PC-3 (cell line): ENCODE measurements at regions not wholly inside any gene's neighbourhood (a gene's known extent, or its start where the extent isn't known, plus 50 kb on each side); places are given as distances from the start of the nearest gene placed in this dataset.

Experiments
- ATAC-seq: fragments of 200-7000 bp; cut with Tn5 transposase; 2 replicates; pipeline ENCODE4 v1.9.1; 2020; ENCODE audit warnings: mild to moderate bottlenecking, moderate library complexity
- BruUV-seq: library from RNA; stranded (reverse); fragments of 400-500 nt; replicated peaks from 2 replicates; lab custom pipeline; 2021; lab: Mats Ljungman, UMichigan
- CTCF ChIA-PET: fragments of 300-600 bp; sonication (Branson Sonifier 250); formaldehyde crosslinking; loops from one replicate; lab custom pipeline; 2022; ENCODE audit warnings: antibody characterized with exemption; lab: Charles Lee
- POLR2A ChIA-PET: fragments of 300-600 bp; sonication (Branson Sonifier 250); formaldehyde crosslinking; loops from one replicate; lab custom pipeline; 2022; ENCODE audit warnings: antibody characterized with exemption; ENCODE audit not compliant: unreplicated experiment; lab: Charles Lee
- DNase-seq: peaks from one replicate; pipeline ENCODE4 v3.0.0-alpha.2; 2015
- H2AFZ ChIP-seq: fragments of 300-600 bp; sonication (generic); 2 replicates; pipeline ENCODE4 v1.6.0; 2016; ENCODE audit warnings: antibody characterized with exemption, low read length
- H3F3A ChIP-seq: fragments of 300-600 bp; sonication (generic); one replicate; pipeline ENCODE4 v1.6.0; 2017; ENCODE audit warnings: antibody characterized with exemption, low read length, control low read depth, mild to moderate bottlenecking; ENCODE audit not compliant: unreplicated experiment
- H3K27ac ChIP-seq: fragments of 300-600 bp; sonication (generic); 2 replicates; pipeline ENCODE4 v1.5.1; 2016; ENCODE audit warnings: mild to moderate bottlenecking, low read length
- H3K27me3 ChIP-seq: fragments of 300-600 bp; sonication (generic); 2 replicates; pipeline ENCODE4 v1.6.1; 2016; ENCODE audit warnings: low read length, mixed read lengths
- H3K36me3 ChIP-seq: fragments of 300-600 bp; sonication (generic); 2 replicates; pipeline ENCODE4 v1.6.1; 2016; ENCODE audit warnings: low read depth, mixed run types, low read length, mixed read lengths
- H3K4me1 ChIP-seq: fragments of 300-600 bp; sonication (generic); 2 replicates; pipeline ENCODE4 v1.5.1; 2016; ENCODE audit warnings: low read length; ENCODE audit not compliant: insufficient read depth
- H3K4me2 ChIP-seq: fragments of 300-600 bp; sonication (generic); 2 replicates; pipeline ENCODE4 v1.6.0; 2016; ENCODE audit warnings: low read length
- H3K4me3 ChIP-seq: fragments of 300-600 bp; sonication (generic); 2 replicates; pipeline ENCODE4 v1.5.1; 2016; ENCODE audit warnings: mild to moderate bottlenecking, low read length, mixed read lengths
- H3K79me2 ChIP-seq: fragments of 300-600 bp; sonication (generic); 2 replicates; pipeline ENCODE4 v1.6.1; 2017; ENCODE audit warnings: low read length, mixed read lengths
- H3K9ac ChIP-seq: fragments of 300-600 bp; sonication (generic); 2 replicates; pipeline ENCODE4 v1.6.0; 2016; ENCODE audit warnings: mild to moderate bottlenecking, low read length
- H3K9me2 ChIP-seq: fragments of 300-600 bp; sonication (generic); replicated peaks from 2 replicates; pipeline ENCODE4 v1.6.1; 2016; ENCODE audit warnings: mixed run types, low read length, mixed read lengths
- H3K9me3 ChIP-seq: fragments of 300-600 bp; sonication (generic); 2 replicates; pipeline ENCODE4 v1.6.1; 2016; ENCODE audit warnings: low read length, mixed read lengths
- H4K20me1 ChIP-seq: fragments of 300-600 bp; sonication (generic); 2 replicates; pipeline ENCODE4 v1.6.1; 2016; ENCODE audit warnings: low read length, mixed read lengths
- CTCF ChIP-seq: fragments of 300-600 bp; sonication (generic); conservative IDR thresholded peaks from 2 replicates; pipeline ENCODE4 v1.5.1; 2017; ENCODE audit warnings: antibody characterized with exemption, low read depth, mild to moderate bottlenecking, low read length
- EZH2 ChIP-seq: fragments of 300-600 bp; sonication (generic); IDR thresholded peaks from one replicate; pipeline ENCODE4 v1.6.1; 2017; ENCODE audit warnings: antibody characterized with exemption, mild to moderate bottlenecking, low read length; ENCODE audit not compliant: unreplicated experiment
- EZH2phosphoT487 ChIP-seq: fragments of 300-600 bp; sonication (generic); IDR thresholded peaks from 2 replicates; pipeline ENCODE4 v1.6.1; 2018; ENCODE audit warnings: mild to moderate bottlenecking, antibody characterized with exemption, low read length, borderline replicate concordance
- intact Hi-C: fragments of 100-400 bp; cut with micrococcal nuclease; formaldehyde crosslinking; loops from 2 replicates; pipeline ENCODE4 v1.9.0; 2023

GRCh38 chr15:29471757-29472156 lies 202.1 kb upstream of the NSMCE3 start:
- Histone ChIP-seq H3K4me2 (no peak overlapping the region), H3K9ac (no peak overlapping the region), H3F3A (no peaks in the 10 kb centered on the region), H3K27ac (no peak overlapping the region), H3K9me3 (no peaks in the 10 kb centered on the region), H3K4me1 (peaks cover 21% of the 10 kb centered on the region), H3K27me3 (no peaks in the 10 kb centered on the region), H2AFZ (no peak overlapping the region), H3K9me2 (no peaks in the 10 kb centered on the region), H3K79me2 (no peaks in the 10 kb centered on the region), H3K36me3 (no peaks in the 10 kb centered on the region), H3K4me3 (no peak overlapping the region), H4K20me1 (no peaks in the 10 kb centered on the region)
- ChIA-PET POLR2A (no interaction called here), CTCF (no interaction called here)
- DNase-seq (no peak), ATAC-seq (no peak)
- intact Hi-C loops, result no loop called here
- TF ChIP-seq EZH2 (no peak), EZH2phosphoT487 (no peak), CTCF (no peak)
- no TSS peak for BruUV-seq

GRCh38 chr15:29471306-29471705 lies 201.7 kb upstream of the NSMCE3 start:
- no peaks in the 10 kb centered on the region for H3F3A ChIP-seq
- no peaks in the 10 kb centered on the region for H3K9me3 ChIP-seq
- H3K4me3 ChIP-seq, result no peak overlapping the region
- intact Hi-C loops, result no loop called here
- H3K27me3 ChIP-seq, result no peaks in the 10 kb centered on the region
- no peak overlapping the region; the same call in 1 of the 2 replicates for H2AFZ ChIP-seq
- peaks cover 21% of the 10 kb centered on the region for H3K4me1 ChIP-seq
- H3K9me2 ChIP-seq, result no peaks in the 10 kb centered on the region
- no TSS peak for BruUV-seq
- H3K27ac ChIP-seq, result peak overlapping the region; percentile 13
- TF ChIP-seq EZH2phosphoT487, result no peak
- no peak for TF ChIP-seq CTCF
- no peak for TF ChIP-seq EZH2
- no peak overlapping the region for H3K9ac ChIP-seq
- peak overlapping the region; percentile 43 for H3K4me2 ChIP-seq
- no peak for DNase-seq
- ChIA-PET CTCF (no interaction called here), POLR2A (no interaction called here)
- no peak for ATAC-seq
- H3K79me2 ChIP-seq, result no peaks in the 10 kb centered on the region
- no peaks in the 10 kb centered on the region for H4K20me1 ChIP-seq
- no peaks in the 10 kb centered on the region for H3K36me3 ChIP-seq

GRCh38 chr15:29470794-29471193 lies 201.2 kb upstream of the NSMCE3 start:
- no peaks in the 10 kb centered on the region for H3K9me3 ChIP-seq
- POLR2A ChIA-PET, result no interaction called here
- H3K36me3 ChIP-seq, result no peaks in the 10 kb centered on the region
- H3K4me1 ChIP-seq, result peaks cover 21% of the 10 kb centered on the region
- H2AFZ ChIP-seq, result peak overlapping the region; percentile 59
- DNase-seq (peak; percentile 91), ATAC-seq (peak; percentile 96)
- no peaks in the 10 kb centered on the region for H4K20me1 ChIP-seq
- no peaks in the 10 kb centered on the region for H3K79me2 ChIP-seq
- intact Hi-C loops, result no loop called here
- no peaks in the 10 kb centered on the region for H3K27me3 ChIP-seq
- BruUV-seq, result no TSS peak
- peak overlapping the region; percentile 83 for H3K27ac ChIP-seq
- H3K4me2 ChIP-seq, result peak overlapping the region; percentile 74
- H3K4me3 ChIP-seq, result peak overlapping the region; percentile 34; the same call in 1 of the 2 replicates
- TF ChIP-seq EZH2 (no peak), CTCF (no peak), EZH2phosphoT487 (no peak)
- no peaks in the 10 kb centered on the region for H3F3A ChIP-seq
- CTCF ChIA-PET, result no interaction called here
- H3K9me2 ChIP-seq, result no peaks in the 10 kb centered on the region
- H3K9ac ChIP-seq, result peak overlapping the region; percentile 45; the same call in 1 of the 2 replicates
